Suprapubic skin (tissue), 4 donors: ENCODE measurements at regions not wholly inside any gene's neighbourhood (a gene's known extent, or its start where the extent isn't known, plus 50 kb on each side); places are given as distances from the start of the nearest gene placed in this dataset.

Experiments used
- EP300 ChIP-seq: sonication (generic); formaldehyde crosslinking; IDR thresholded peaks from one replicate; pipeline ENCODE4 v1.6.1; 2017; ENCODE audit warnings: antibody characterized with exemption
- POLR2A ChIP-seq, 2 donors: fragments of 450-650 bp; IDR thresholded peaks; one replicate each; pipeline ENCODE4 v1.6.1; 2017; ENCODE audit warnings: antibody characterized with exemption in 2 of 2, mild to moderate bottlenecking in 2 of 2, moderate library complexity in 2 of 2
- POLR2AphosphoS5 ChIP-seq, 3 donors: sonication (generic); formaldehyde crosslinking; IDR thresholded peaks; one replicate each; pipeline ENCODE4 v1.6.1; 2017; ENCODE audit warnings: antibody characterized with exemption in 3 of 3
- TF ChIP-seq, protein P1 (sequence below), 2 donors: fragments of 200-600 bp in 1 of 2; fragments of 450-650 bp in 1 of 2; sonication (generic) in 1 of 2; IDR thresholded peaks; one replicate each; pipeline ENCODE4 v1.5.1; 2016 to 2019; ENCODE audit warnings: antibody characterized with exemption in 2 of 2, mild to moderate bottlenecking in 1 of 2, moderate library complexity in 1 of 2

DNA sequence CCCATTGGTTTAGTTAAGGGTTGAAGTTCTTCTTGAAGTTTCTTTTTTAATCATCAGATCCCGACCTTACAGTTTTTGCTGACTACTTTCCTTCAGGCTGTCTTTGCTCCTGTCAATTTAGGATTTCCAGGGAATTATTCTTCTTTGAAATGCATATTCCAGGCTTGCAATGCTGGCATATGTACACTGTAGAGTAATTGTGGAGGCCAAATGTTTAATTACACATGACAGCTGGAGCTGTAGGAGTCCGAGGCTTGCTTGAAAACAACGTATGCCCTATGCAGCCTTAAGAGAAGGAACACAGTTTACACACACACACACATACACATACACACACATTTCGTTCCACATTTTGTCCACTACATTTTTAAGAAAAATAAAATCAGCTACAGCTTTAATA, 602.3 kb downstream of the TMEM182 start:
- TF ChIP-seq, protein P1, sequence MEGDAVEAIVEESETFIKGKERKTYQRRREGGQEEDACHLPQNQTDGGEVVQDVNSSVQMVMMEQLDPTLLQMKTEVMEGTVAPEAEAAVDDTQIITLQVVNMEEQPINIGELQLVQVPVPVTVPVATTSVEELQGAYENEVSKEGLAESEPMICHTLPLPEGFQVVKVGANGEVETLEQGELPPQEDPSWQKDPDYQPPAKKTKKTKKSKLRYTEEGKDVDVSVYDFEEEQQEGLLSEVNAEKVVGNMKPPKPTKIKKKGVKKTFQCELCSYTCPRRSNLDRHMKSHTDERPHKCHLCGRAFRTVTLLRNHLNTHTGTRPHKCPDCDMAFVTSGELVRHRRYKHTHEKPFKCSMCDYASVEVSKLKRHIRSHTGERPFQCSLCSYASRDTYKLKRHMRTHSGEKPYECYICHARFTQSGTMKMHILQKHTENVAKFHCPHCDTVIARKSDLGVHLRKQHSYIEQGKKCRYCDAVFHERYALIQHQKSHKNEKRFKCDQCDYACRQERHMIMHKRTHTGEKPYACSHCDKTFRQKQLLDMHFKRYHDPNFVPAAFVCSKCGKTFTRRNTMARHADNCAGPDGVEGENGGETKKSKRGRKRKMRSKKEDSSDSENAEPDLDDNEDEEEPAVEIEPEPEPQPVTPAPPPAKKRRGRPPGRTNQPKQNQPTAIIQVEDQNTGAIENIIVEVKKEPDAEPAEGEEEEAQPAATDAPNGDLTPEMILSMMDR (IDR thresholded peaks at IDR 0.05): no peak
- TF ChIP-seq POLR2A (IDR thresholded peaks at IDR 0.05): no peak
- no peak for TF ChIP-seq EP300
- no peak for TF ChIP-seq POLR2AphosphoS5 (IDR thresholded peaks at IDR 0.05)
